ENCODE measurements at regions not wholly inside any gene's neighbourhood (a gene's known extent, or its start where the extent isn't known, plus 50 kb on each side); places are given as distances from the start of the nearest gene placed in this dataset.

DNA sequence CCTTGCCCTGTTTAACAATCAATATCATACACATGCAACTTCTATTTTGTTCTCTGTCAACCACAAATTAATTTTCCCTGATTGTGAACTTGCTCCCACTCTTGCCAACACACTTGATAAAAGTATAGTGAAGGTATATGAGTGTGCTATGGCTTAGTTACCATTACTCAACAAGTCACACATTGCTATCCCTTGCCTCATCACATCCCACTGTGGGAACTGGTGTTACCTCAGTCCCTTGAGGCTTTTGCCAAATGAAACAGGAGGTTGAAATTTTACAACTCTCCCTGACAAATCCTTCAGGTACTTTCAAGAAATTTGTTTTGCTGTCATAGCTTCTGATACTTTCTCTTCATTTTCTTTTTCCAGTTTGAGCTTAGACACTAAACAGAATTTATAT is 472.5 kb upstream of the SEMA3D start:
- Mint-ChIP-seq H3K36me3 (ENCODE audit: insufficient read depth, unreplicated experiment) (no peaks in the 10 kb centered on the region), H3K27me3 (ENCODE audit: insufficient read depth, unreplicated experiment) (no peaks in the 10 kb centered on the region), H3K4me1 (ENCODE audit: low read depth, unreplicated experiment) (no peaks in the 10 kb centered on the region), H3K4me3 (ENCODE audit: unreplicated experiment) (no peak overlapping the region), H3K9me3 (ENCODE audit: unreplicated experiment) (no peaks in the 10 kb centered on the region), H3K27ac (ENCODE audit: unreplicated experiment) (no peak overlapping the region)
- intact Hi-C loops (cut with micrococcal nuclease; ENCODE audit: unreplicated experiment): no loop called here
- TF ChIP-seq, protein P1, sequence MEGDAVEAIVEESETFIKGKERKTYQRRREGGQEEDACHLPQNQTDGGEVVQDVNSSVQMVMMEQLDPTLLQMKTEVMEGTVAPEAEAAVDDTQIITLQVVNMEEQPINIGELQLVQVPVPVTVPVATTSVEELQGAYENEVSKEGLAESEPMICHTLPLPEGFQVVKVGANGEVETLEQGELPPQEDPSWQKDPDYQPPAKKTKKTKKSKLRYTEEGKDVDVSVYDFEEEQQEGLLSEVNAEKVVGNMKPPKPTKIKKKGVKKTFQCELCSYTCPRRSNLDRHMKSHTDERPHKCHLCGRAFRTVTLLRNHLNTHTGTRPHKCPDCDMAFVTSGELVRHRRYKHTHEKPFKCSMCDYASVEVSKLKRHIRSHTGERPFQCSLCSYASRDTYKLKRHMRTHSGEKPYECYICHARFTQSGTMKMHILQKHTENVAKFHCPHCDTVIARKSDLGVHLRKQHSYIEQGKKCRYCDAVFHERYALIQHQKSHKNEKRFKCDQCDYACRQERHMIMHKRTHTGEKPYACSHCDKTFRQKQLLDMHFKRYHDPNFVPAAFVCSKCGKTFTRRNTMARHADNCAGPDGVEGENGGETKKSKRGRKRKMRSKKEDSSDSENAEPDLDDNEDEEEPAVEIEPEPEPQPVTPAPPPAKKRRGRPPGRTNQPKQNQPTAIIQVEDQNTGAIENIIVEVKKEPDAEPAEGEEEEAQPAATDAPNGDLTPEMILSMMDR (IDR thresholded peaks at IDR 0.05; ENCODE audit: insufficient read depth in 1 of 2, low read depth in 1 of 2, low read length in 1 of 2, severe bottlenecking in 1 of 2, unreplicated experiment in 1 of 2): no peak
- no peak for DNase-seq
- Histone ChIP-seq H3K4me3 (ENCODE audit: low read depth, low read length) (no peak overlapping the region), H3K4me1 (no peaks in the 10 kb centered on the region), H3K27me3 (replicated peaks; ENCODE audit: control insufficient read depth, insufficient read depth, low read length) (no peaks in the 10 kb centered on the region), H3K36me3 (ENCODE audit: control insufficient read depth, insufficient read depth, low read length) (no peaks in the 10 kb centered on the region), H3K9me3 (no peaks in the 10 kb centered on the region; the same call in 1 of the 2 replicates)
- CTCF ChIA-PET: no interaction called here
- POLR2A ChIA-PET: no interaction called here
- BruUV-seq (replicated peaks): no TSS peak

GRCh38 chr7:85655252-85655651 is 468.4 kb upstream of the SEMA3D start:
- Mint-ChIP-seq H3K27ac (ENCODE audit: unreplicated experiment) (no peak overlapping the region), H3K9me3 (ENCODE audit: unreplicated experiment) (no peaks in the 10 kb centered on the region), H3K4me1 (ENCODE audit: low read depth, unreplicated experiment) (no peaks in the 10 kb centered on the region), H3K4me3 (ENCODE audit: unreplicated experiment) (no peak overlapping the region), H3K27me3 (ENCODE audit: insufficient read depth, unreplicated experiment) (no peaks in the 10 kb centered on the region), H3K36me3 (ENCODE audit: insufficient read depth, unreplicated experiment) (no peaks in the 10 kb centered on the region)
- CTCF ChIA-PET: no interaction called here
- BruUV-seq (replicated peaks): no TSS peak
- no peaks in the 10 kb centered on the region for H3K9me3 ChIP-seq
- POLR2A ChIA-PET: no interaction called here
- no peaks in the 10 kb centered on the region for H3K27me3 ChIP-seq (replicated peaks; ENCODE audit: control insufficient read depth, insufficient read depth, low read length)
- H3K36me3 ChIP-seq (ENCODE audit: control insufficient read depth, insufficient read depth, low read length): no peaks in the 10 kb centered on the region
- TF ChIP-seq, protein P1 (IDR thresholded peaks at IDR 0.05; ENCODE audit: insufficient read depth in 1 of 2, low read depth in 1 of 2, low read length in 1 of 2, severe bottlenecking in 1 of 2, unreplicated experiment in 1 of 2): no peak
- no peak for DNase-seq
- H3K4me1 ChIP-seq: no peaks in the 10 kb centered on the region
- intact Hi-C loops (cut with micrococcal nuclease; ENCODE audit: unreplicated experiment): no loop called here
- H3K4me3 ChIP-seq (ENCODE audit: low read depth, low read length): no peak overlapping the region

DNA sequence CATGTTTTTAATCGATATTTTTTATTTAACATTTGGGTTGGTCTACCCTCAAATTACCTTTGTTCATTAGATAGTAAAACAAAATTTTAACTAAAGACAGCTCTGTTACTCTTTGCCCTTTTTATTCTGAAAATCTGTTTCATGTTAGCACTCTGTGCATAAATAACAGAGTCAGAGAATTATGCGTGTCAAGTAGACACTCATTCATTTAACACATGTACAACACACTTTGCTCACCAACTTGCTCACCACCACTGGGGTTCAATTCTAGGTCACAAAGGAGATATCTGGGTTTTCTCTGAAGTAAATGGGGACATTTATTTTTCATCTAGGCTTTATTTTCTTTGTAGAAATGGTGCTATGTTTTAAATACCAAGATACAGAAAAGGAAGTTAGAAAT is 457.4 kb upstream of the SEMA3D start:
- H3K4me1 ChIP-seq: no peaks in the 10 kb centered on the region
- no peaks in the 10 kb centered on the region for H3K9me3 ChIP-seq
- H3K4me1 Mint-ChIP-seq (ENCODE audit: low read depth, unreplicated experiment): no peaks in the 10 kb centered on the region
- ChIA-PET POLR2A (no interaction called here), CTCF (no interaction called here)
- H3K36me3 Mint-ChIP-seq (ENCODE audit: insufficient read depth, unreplicated experiment): no peaks in the 10 kb centered on the region
- BruUV-seq (replicated peaks): no TSS peak
- H3K36me3 ChIP-seq (ENCODE audit: control insufficient read depth, insufficient read depth, low read length): no peaks in the 10 kb centered on the region
- H3K4me3 ChIP-seq (ENCODE audit: low read depth, low read length): no peak overlapping the region
- H3K27me3 ChIP-seq (replicated peaks; ENCODE audit: control insufficient read depth, insufficient read depth, low read length): no peaks in the 10 kb centered on the region
- no peak overlapping the region for H3K4me3 Mint-ChIP-seq (ENCODE audit: unreplicated experiment)
- H3K27me3 Mint-ChIP-seq (ENCODE audit: insufficient read depth, unreplicated experiment): no peaks in the 10 kb centered on the region
- intact Hi-C loops (cut with micrococcal nuclease; ENCODE audit: unreplicated experiment): no loop called here
- H3K27ac Mint-ChIP-seq (ENCODE audit: unreplicated experiment): no peak overlapping the region
- DNase-seq: no peak
- TF ChIP-seq, protein P1 (IDR thresholded peaks at IDR 0.05; ENCODE audit: insufficient read depth in 1 of 2, low read depth in 1 of 2, low read length in 1 of 2, severe bottlenecking in 1 of 2, unreplicated experiment in 1 of 2): no peak
- no peaks in the 10 kb centered on the region for H3K9me3 Mint-ChIP-seq (ENCODE audit: unreplicated experiment)

All from Caco-2 (cell line).